ENCODE measurements at regions not wholly inside any gene's neighbourhood (a gene's known extent, or its start where the extent isn't known, plus 50 kb on each side); places are given as distances from the start of the nearest gene placed in this dataset.

DNA sequence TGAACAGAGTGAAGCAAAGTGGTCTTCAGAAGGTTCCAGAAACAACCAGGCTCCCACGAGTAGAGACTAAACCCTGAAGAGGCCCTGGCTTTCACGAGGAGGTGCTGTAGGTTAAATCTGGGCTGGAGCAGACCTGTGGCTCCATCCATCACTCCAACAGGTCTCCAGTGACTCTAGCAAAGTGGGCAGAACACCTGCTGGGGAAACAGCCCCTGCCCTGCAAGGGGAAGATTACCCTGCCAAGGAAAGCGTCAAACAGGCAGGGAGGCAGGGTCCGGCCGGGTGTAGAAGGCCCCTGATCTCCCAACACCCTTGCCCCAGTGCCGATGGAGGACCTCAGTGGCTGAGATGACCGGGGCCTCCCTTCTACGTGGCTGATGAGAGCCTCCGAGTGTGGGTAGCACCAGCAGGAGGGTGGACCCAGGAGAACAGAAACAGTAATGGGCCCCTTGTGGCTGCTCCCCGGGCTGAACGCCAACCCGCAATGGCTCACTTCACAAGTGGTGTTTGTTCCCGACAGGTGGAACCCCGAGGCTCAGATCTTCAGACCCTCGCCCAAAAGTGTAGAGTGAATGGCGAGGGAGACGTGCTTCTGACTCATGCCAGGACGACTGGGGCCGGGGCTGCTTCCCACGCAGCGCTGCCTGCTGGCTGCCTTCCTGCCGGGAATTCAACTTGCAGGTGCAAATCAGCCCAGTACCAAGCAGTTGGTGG, 112.0 kb downstream of the SHANK2 start:
- Histone ChIP-seq H3K4me2 (ENCODE audit: low read depth, low read length, poor library complexity, severe bottlenecking) (no peak overlapping the region), H3K79me2 (ENCODE audit: insufficient read depth, low read length) (no peaks in the 10 kb centered on the region), H3K9ac (ENCODE audit: low read depth, low read length, poor library complexity, severe bottlenecking) (no peak overlapping the region), H3K27me3 (ENCODE audit: insufficient read depth, low read length, poor library complexity, severe bottlenecking) (no peaks in the 10 kb centered on the region), H3K9me3 (ENCODE audit: insufficient read depth, low read depth, low read length) (peaks cover 14% of the 10 kb centered on the region; the same call in 1 of the 2 replicates), H3K4me1 (ENCODE audit: insufficient read depth, low read length, poor library complexity, severe bottlenecking) (no peaks in the 10 kb centered on the region), H3F3A (ENCODE audit: low read depth) (no peaks in the 10 kb centered on the region), H3K36me3 (ENCODE audit: insufficient read depth, low read length) (no peaks in the 10 kb centered on the region), H2AFZ (ENCODE audit: low read length) (no peak overlapping the region), H4K20me1 (ENCODE audit: insufficient read depth, low read length, poor library complexity, severe bottlenecking) (no peaks in the 10 kb centered on the region), H3K9me2 (replicated peaks; ENCODE audit: low read depth, low read length) (no peaks in the 10 kb centered on the region), H3K4me3 (ENCODE audit: low read length, poor library complexity, severe bottlenecking) (no peak overlapping the region)
- TF ChIP-seq EZH2phosphoT487 (IDR thresholded peaks at IDR 0.05; ENCODE audit: borderline replicate concordance) = no peak
- TF ChIP-seq, protein P1, sequence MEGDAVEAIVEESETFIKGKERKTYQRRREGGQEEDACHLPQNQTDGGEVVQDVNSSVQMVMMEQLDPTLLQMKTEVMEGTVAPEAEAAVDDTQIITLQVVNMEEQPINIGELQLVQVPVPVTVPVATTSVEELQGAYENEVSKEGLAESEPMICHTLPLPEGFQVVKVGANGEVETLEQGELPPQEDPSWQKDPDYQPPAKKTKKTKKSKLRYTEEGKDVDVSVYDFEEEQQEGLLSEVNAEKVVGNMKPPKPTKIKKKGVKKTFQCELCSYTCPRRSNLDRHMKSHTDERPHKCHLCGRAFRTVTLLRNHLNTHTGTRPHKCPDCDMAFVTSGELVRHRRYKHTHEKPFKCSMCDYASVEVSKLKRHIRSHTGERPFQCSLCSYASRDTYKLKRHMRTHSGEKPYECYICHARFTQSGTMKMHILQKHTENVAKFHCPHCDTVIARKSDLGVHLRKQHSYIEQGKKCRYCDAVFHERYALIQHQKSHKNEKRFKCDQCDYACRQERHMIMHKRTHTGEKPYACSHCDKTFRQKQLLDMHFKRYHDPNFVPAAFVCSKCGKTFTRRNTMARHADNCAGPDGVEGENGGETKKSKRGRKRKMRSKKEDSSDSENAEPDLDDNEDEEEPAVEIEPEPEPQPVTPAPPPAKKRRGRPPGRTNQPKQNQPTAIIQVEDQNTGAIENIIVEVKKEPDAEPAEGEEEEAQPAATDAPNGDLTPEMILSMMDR (conservative IDR thresholded peaks at IDR 0.05; ENCODE audit: low read length) = no peak

DNA sequence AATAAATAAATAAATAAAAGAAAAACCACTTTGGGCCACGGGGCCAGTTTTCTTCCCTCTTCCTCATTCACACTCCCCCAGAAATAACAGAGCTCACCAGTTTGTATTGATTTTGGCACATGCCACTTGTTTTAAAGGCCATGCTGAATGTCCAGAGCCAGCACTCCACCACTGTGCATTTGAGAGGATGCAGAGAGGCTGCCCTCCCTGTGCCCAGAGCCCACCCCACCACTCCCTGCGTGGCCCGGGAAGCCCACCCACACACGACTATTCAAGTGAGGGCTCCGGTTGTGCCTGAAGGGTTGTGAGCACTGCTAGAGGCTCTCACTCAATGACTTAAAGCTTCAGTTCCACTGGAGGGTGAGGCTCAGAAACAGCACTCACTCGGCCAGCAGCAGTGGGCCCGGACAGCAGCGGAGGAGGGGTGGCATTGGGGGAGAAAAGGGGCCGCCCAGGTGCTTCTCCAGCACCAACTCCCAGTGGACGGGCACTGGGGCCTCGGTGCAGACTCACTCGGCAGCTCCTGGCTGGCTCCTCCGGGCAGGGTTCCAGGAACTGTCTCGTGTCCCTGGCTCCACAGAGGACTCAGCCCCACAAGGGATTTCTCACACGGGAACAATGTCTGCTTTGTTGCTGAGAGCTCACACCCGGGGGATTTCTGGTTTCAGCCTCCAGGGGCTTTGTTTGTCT, 112.7 kb downstream of the SHANK2 start:
- no peak overlapping the region for H3K4me3 ChIP-seq (ENCODE audit: low read length, poor library complexity, severe bottlenecking)
- H3K9me2 ChIP-seq (replicated peaks; ENCODE audit: low read depth, low read length) = no peaks in the 10 kb centered on the region
- H3K9me3 ChIP-seq (ENCODE audit: insufficient read depth, low read depth, low read length) = peaks cover 10% of the 10 kb centered on the region; the same call in 1 of the 2 replicates
- no peak overlapping the region for H3K9ac ChIP-seq (ENCODE audit: low read depth, low read length, poor library complexity, severe bottlenecking)
- H3F3A ChIP-seq (ENCODE audit: low read depth) = no peaks in the 10 kb centered on the region
- H3K4me1 ChIP-seq (ENCODE audit: insufficient read depth, low read length, poor library complexity, severe bottlenecking) = no peaks in the 10 kb centered on the region
- no peaks in the 10 kb centered on the region for H3K27me3 ChIP-seq (ENCODE audit: insufficient read depth, low read length, poor library complexity, severe bottlenecking)
- H3K36me3 ChIP-seq (ENCODE audit: insufficient read depth, low read length) = no peaks in the 10 kb centered on the region
- H4K20me1 ChIP-seq (ENCODE audit: insufficient read depth, low read length, poor library complexity, severe bottlenecking) = no peaks in the 10 kb centered on the region
- no peak overlapping the region for H2AFZ ChIP-seq (ENCODE audit: low read length)
- no peaks in the 10 kb centered on the region for H3K79me2 ChIP-seq (ENCODE audit: insufficient read depth, low read length)
- TF ChIP-seq, protein P1 (conservative IDR thresholded peaks at IDR 0.05; ENCODE audit: low read length) = no peak
- no peak for TF ChIP-seq EZH2phosphoT487 (IDR thresholded peaks at IDR 0.05; ENCODE audit: borderline replicate concordance)
- H3K4me2 ChIP-seq (ENCODE audit: low read depth, low read length, poor library complexity, severe bottlenecking) = no peak overlapping the region

- no peaks in the 10 kb centered on the region for H3K27me3 ChIP-seq (ENCODE audit: insufficient read depth, low read length, poor library complexity, severe bottlenecking)
- H3K4me1 ChIP-seq (ENCODE audit: insufficient read depth, low read length, poor library complexity, severe bottlenecking) = no peaks in the 10 kb centered on the region
- no peaks in the 10 kb centered on the region for H3K36me3 ChIP-seq (ENCODE audit: insufficient read depth, low read length)
- H4K20me1 ChIP-seq (ENCODE audit: insufficient read depth, low read length, poor library complexity, severe bottlenecking) = no peaks in the 10 kb centered on the region
- H3K9me2 ChIP-seq (replicated peaks; ENCODE audit: low read depth, low read length) = no peaks in the 10 kb centered on the region
- no peaks in the 10 kb centered on the region for H3K79me2 ChIP-seq (ENCODE audit: insufficient read depth, low read length)
- H3K4me3 ChIP-seq (ENCODE audit: low read length, poor library complexity, severe bottlenecking) = no peak overlapping the region
- H2AFZ ChIP-seq (ENCODE audit: low read length) = no peak overlapping the region
- TF ChIP-seq, protein P1 (conservative IDR thresholded peaks at IDR 0.05; ENCODE audit: low read length) = no peak
- TF ChIP-seq EZH2phosphoT487 (IDR thresholded peaks at IDR 0.05; ENCODE audit: borderline replicate concordance) = no peak
- no peak overlapping the region for H3K4me2 ChIP-seq (ENCODE audit: low read depth, low read length, poor library complexity, severe bottlenecking)
- H3K9ac ChIP-seq (ENCODE audit: low read depth, low read length, poor library complexity, severe bottlenecking) = no peak overlapping the region
- H3K9me3 ChIP-seq (ENCODE audit: insufficient read depth, low read depth, low read length) = peaks cover 6% of the 10 kb centered on the region; the same call in 1 of the 2 replicates
- H3F3A ChIP-seq (ENCODE audit: low read depth) = no peaks in the 10 kb centered on the region
These were observed 113.5 kb downstream of the SHANK2 start for GRCh38 chr11:71138737-71139425.
